H1 (cell line): ENCODE measurements at regions not wholly inside any gene's neighbourhood (a gene's known extent, or its start where the extent isn't known, plus 50 kb on each side); places are given as distances from the start of the nearest gene placed in this dataset.

Source experiments
- CBX5 ChIP-seq: fragments of 300-800, 300-1000 bp; sonication (generic); IDR thresholded peaks from 2 replicates; pipeline ENCODE4 v1.7.1; 2016; ENCODE audit warnings: antibody characterized with exemption, low read length, low read depth
- KDM5A ChIP-seq: fragments of 200-600 bp; IDR thresholded peaks from 2 replicates; pipeline ENCODE4 v1.7.1; 2012; ENCODE audit warnings: mild to moderate bottlenecking, low read length, inconsistent platforms, mixed read lengths
- YY1 ChIP-seq: IDR thresholded peaks from 2 replicates; pipeline ENCODE4 v1.6.1; 2011; ENCODE audit warnings: low read depth, mild to moderate bottlenecking, low read length

GRCh38 chr11:109847621-109848020, 245.6 kb upstream of the ZC3H12C start (continued):
- no peak for TF ChIP-seq CBX5
- no peak for TF ChIP-seq KDM5A
- TF ChIP-seq YY1, result no peak
